ENCODE measurements at regions not wholly inside any gene's neighbourhood (a gene's known extent, or its start where the extent isn't known, plus 50 kb on each side); places are given as distances from the start of the nearest gene placed in this dataset.

DNA sequence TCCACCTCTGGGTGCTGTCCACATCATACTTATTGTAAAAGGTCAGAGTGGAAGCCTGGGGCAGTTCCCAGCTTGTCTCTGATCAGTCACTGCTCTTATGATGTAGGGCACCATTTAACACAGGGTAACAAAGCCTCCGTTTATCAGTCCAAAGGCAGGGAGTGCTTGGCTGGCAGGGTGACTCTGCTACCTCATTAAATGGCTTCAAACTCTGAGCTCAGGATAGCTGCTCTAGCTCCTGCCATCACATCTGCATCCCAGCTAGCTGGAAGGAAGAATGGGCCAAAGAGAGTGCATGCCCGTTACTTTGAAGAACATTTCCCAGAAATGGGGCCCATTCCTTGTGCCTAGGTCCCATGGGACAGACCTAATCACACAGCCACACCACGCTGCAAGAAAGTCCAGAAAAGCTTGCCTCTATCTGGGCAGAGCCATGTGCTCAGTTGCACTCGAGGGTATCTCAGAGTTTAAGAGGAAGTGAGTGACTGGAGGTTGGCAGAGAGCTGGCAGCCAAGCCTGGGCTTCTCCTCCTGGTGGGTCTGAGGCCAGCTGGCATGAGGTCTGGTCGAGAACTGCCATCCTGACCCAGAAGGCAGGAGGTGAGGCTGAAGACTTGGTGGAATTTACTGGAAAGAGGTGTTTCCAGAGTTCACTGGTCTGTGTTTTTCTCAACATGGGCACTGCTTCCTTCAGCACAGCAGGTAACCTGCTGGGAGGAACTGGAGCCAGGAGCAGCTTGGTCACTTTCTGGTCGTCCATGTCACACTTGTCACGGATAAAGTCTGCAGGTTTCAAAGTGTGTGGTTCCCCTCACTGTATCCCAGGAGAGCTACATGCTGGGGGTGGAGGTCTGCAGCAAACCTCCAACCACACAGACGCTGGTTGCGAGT lies 935.7 kb downstream of the BRD1 start:
- DNase-seq = no peak

DNA sequence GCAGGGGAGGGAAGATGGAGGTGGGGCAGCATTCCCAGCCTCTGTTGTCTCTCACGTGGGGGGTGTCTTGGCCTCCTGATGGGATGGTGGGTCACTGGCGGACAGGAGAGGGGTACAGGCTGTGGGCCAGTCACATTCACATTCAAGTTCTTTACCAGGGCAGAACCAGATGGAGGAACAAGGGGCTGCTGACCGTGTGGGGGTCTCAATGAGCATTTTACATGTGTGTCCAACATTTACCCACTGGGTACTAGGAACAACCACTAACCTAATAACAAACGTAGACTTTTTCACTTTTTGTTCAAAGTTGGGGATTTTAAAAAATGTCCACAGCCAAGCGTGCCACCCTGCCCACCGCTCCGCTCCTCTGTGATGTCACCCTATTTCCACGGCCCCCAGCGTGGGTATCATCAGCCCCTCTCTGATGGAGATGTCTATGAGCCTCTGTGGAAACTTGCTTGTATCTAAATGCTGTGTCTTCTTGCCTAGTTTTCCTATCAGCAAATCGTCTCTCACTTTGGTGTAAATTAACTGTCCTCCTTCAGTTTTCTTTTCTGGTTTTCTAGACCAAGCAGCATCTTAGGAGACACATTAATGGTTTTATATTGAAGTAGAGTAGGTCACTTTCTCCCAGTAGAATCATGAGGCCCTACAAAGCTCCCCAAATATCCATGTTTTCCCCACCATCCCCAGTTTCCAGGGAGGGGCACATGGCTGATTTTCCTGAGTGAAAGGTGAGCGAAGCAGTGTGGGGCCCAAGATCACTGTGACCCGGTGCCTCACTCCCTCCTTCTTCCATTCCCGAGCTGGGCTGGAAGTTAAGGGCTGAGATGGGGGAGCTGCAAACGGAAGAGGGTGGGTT lies 936.7 kb downstream of the BRD1 start:
- DNase-seq = no peak

- no peak for DNase-seq
Measured at GRCh38 chr22:48889887-48890692, 937.6 kb downstream of the BRD1 start.

- DNase-seq = no peak
Measured at GRCh38 chr22:48889209-48889830, 938.4 kb downstream of the BRD1 start.

- no peak for DNase-seq
Measured at GRCh38 chr22:48888466-48889208, 939.0 kb downstream of the BRD1 start.

GRCh38 chr22:48887394-48888332 lies 940.0 kb downstream of the BRD1 start:
- DNase-seq = no peak

- no peak for DNase-seq
Measured at GRCh38 chr22:48886604-48887393, 940.9 kb downstream of the BRD1 start.

- no peak for DNase-seq
Measured at GRCh38 chr22:48885919-48886305, 941.8 kb downstream of the BRD1 start.

GRCh38 chr22:48885271-48885918 lies 942.3 kb downstream of the BRD1 start:
- DNase-seq = no peak

GRCh38 chr22:48884786-48885185 lies 942.9 kb downstream of the BRD1 start:
- DNase-seq = no peak

DNA sequence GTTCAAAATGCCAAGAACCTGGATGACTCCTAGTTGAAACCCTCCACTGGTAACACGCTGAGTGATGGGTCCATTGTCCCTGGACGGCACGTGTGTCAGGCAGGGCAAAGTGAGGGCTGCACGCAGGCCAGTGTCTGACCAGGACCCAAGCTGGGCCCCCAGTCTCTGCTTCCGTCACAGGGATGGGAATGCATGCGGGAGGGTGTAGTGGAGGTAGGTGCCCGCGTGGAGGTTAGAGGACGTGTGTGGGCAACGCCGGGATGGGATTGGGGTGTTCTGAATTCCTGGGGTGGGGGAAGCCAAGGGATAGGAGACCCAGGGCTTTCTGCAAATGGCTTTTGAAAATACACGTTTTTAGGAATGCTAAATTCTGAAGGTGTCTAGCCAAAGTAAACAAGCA lies 943.3 kb downstream of the BRD1 start:
- DNase-seq = no peak

DNA sequence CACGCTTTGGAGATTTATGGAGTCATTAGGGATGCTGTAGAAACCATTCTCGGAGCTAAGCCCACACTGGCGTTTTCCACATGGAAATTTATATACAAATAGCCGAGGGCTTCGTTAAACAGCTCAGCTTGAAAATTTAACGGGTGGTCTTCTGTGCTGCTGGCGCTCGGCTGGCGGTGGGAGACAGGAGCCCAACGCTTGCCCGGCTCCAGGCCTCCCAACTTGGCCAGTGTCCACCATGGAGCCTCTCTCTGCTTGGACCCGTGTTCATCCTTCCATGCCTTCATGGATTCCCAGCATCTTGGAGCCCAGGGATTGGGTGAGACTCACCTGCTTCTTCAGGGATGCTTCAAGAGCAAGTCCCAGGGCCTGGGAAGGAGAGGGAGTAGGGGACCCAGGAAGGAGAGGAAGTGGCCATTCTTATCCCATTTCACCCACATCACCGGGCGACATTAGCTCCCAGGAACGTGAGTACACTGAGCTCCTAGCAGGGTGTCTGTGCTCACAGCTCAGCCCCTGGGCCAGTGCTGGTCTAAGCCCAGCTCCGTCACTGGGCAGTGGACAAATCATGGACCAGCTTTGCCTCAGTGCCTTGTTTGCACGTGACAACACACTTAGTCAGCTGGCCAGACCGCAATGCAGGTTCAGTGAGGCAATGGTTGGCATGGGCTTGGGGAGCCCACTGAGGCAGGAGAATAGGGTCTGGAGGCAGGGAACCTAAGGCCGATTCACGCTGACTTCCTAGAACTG lies 944.3 kb downstream of the BRD1 start:
- DNase-seq = no peak

DNA sequence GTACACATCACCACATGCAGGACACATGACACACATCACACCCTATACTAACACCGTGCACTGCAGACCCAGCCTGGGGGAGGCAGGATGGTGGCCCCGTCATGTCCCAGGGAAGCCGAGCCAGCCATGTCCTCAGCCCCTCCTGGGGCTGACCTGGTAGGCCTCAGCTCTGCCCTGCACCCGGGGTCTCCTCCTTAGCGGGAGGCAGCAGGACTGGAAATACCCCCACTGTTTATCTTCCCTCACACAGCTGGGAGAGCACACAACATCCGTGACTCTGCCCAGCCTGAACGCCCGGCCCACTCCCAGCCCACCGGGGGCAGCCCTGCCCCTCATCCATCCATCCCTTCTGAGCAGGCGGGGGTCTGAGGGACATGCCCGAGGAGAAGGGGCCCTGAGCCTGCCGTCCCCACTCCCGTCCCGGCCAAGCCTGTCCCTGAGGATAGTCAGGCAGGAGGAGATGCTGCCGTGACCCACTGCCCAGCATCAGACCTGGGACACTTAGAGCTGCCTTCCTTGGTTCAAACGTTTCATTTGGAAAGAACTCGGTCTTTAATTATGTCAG lies 945.0 kb downstream of the BRD1 start:
- no peak for DNase-seq

DNA sequence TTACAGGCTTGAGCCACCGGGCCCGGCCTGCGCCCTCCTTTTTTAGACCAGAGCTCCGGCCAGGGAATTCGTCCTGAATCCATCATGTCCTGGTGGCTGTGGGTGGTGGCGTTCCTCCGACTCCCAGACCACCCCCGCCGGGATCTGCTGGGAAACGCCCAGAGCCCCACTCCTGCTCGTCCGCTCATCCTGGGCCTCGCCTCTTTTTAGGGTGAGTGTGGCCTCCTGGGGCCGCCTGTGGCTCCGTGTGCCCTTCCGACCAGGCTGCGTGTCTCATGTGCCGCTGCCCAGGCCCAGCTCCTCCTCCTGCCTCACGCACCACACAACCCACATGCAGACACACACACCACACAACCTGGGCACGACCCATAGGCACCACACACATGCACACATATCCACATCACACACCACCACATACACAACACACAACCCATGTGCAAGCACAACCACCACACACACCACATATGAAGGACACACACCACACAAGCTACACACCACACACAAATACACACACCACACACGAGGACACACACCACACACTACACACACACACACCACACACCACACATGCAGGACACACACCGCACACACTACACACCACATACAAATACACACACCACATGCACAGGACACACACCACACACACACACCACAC lies 946.2 kb downstream of the BRD1 start:
- DNase-seq = no peak

DNA sequence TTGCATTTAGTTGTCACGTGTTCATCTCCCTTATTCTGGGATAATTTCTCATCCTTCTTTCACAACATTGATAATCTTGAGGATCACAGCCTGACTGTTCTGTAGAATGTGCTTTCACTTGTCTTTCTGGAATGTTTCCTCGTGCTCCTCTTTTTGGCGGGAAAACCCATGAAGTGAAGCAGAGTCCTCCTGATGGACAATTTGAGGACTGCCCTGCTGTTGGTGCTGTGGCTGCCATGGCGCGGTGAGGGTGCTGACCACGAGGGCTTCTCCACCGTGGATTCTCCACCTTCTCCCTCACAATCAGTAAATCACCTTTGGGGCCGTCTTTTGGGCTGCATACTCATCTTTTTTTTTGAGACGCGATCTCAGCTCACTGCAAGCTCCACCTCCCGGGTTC lies 946.9 kb downstream of the BRD1 start:
- DNase-seq = no peak

DNA sequence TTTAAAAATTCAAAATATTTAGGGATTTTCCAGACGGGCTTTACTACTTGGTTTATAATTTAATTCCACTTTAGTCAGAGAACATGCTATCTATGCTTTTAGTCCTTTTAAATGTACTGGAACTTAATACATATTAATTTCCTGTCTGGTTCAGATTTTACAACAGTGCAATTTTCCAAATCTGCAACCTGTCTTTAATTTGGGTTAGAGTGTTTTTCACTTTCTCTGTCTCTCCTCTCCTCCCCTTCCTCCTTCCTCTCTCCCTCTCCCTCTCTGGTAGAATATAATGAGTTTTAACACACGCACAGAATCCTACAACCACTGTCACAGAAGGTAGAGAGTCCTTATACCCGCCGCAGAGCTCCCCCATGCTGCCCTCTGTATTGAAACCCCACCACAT lies 950.7 kb downstream of the BRD1 start:
- DNase-seq = no peak

GRCh38 chr22:48874956-48875355 lies 952.7 kb downstream of the BRD1 start:
- no peak for DNase-seq

- DNase-seq = no peak
Measured at GRCh38 chr22:48873191-48873520, 954.5 kb downstream of the BRD1 start.

All from CD4-positive, alpha-beta T cell treated with Interleukin-17A for 4 hours (primary cell).